ENCODE measurements at regions not wholly inside any gene's neighbourhood (a gene's known extent, or its start where the extent isn't known, plus 50 kb on each side); places are given as distances from the start of the nearest gene placed in this dataset.

- TF ChIP-seq RAD21 (IDR thresholded peaks at IDR 0.05; ENCODE audit: low read depth) = no peak
Observed at GRCh38 chr11:116329354-116330090, 443.3 kb downstream of the BUD13 start.

GRCh38 chr11:116328851-116329250 lies 443.9 kb downstream of the BUD13 start:
- TF ChIP-seq CREB1 (IDR thresholded peaks at IDR 0.05; ENCODE audit: low read depth) = no peak
- TF ChIP-seq RAD21 (IDR thresholded peaks at IDR 0.05; ENCODE audit: low read depth) = no peak
- no peak for TF ChIP-seq REST (IDR thresholded peaks at IDR 0.05; ENCODE audit: low read depth)
- TF ChIP-seq NFIC (IDR thresholded peaks at IDR 0.05) = no peak

GRCh38 chr11:116328391-116328790 lies 444.4 kb downstream of the BUD13 start:
- TF ChIP-seq YY1 (IDR thresholded peaks at IDR 0.05; ENCODE audit: low read depth) = no peak
- no peak for TF ChIP-seq EGR1 (IDR thresholded peaks at IDR 0.05)
- no peak for TF ChIP-seq CREB1 (IDR thresholded peaks at IDR 0.05; ENCODE audit: low read depth)
- no peak for TF ChIP-seq USF1 (IDR thresholded peaks at IDR 0.05)
- TF ChIP-seq FOXM1 (IDR thresholded peaks at IDR 0.05; ENCODE audit: borderline replicate concordance, low read depth) = no peak
- no peak for TF ChIP-seq CEBPB (IDR thresholded peaks at IDR 0.05)
- no peak for TF ChIP-seq ZBTB7A (IDR thresholded peaks at IDR 0.05; ENCODE audit: low read depth)
- TF ChIP-seq TCF12 (IDR thresholded peaks at IDR 0.05; ENCODE audit: low read depth) = no peak
- no peak for TF ChIP-seq REST (IDR thresholded peaks at IDR 0.05; ENCODE audit: low read depth)
- TF ChIP-seq EP300 (IDR thresholded peaks at IDR 0.05; ENCODE audit: borderline replicate concordance) = no peak
- no peak for TF ChIP-seq TEAD4 (IDR thresholded peaks at IDR 0.05)
- no peak for TF ChIP-seq RAD21 (IDR thresholded peaks at IDR 0.05; ENCODE audit: low read depth)

- no peak for TF ChIP-seq CREB1 (IDR thresholded peaks at IDR 0.05; ENCODE audit: low read depth)
- no peak for TF ChIP-seq CEBPB (IDR thresholded peaks at IDR 0.05)
- no peak for TF ChIP-seq USF1 (IDR thresholded peaks at IDR 0.05)
- TF ChIP-seq MAX (IDR thresholded peaks at IDR 0.05) = no peak
- TF ChIP-seq RAD21 (IDR thresholded peaks at IDR 0.05; ENCODE audit: low read depth) = no peak
- TF ChIP-seq NFIC (IDR thresholded peaks at IDR 0.05) = no peak
- TF ChIP-seq FOXM1 (IDR thresholded peaks at IDR 0.05; ENCODE audit: borderline replicate concordance, low read depth) = no peak
- no peak for TF ChIP-seq REST (IDR thresholded peaks at IDR 0.05; ENCODE audit: low read depth)
- no peak for TF ChIP-seq TAF1 (IDR thresholded peaks at IDR 0.05; ENCODE audit: low read depth)
- TF ChIP-seq EP300 (IDR thresholded peaks at IDR 0.05; ENCODE audit: borderline replicate concordance) = no peak
- no peak for TF ChIP-seq TEAD4 (IDR thresholded peaks at IDR 0.05)
- TF ChIP-seq ZBTB7A (IDR thresholded peaks at IDR 0.05; ENCODE audit: low read depth) = no peak
- TF ChIP-seq TCF12 (IDR thresholded peaks at IDR 0.05; ENCODE audit: low read depth) = no peak
- TF ChIP-seq EGR1 (IDR thresholded peaks at IDR 0.05) = no peak
- no peak for TF ChIP-seq YY1 (IDR thresholded peaks at IDR 0.05; ENCODE audit: low read depth)
Observed at GRCh38 chr11:116326146-116326545, 446.6 kb downstream of the BUD13 start.

GRCh38 chr11:116325247-116325646 lies 447.5 kb downstream of the BUD13 start:
- TF ChIP-seq TEAD4 (IDR thresholded peaks at IDR 0.05) (no peak), REST (IDR thresholded peaks at IDR 0.05; ENCODE audit: low read depth) (no peak), CREB1 (IDR thresholded peaks at IDR 0.05; ENCODE audit: low read depth) (no peak), YY1 (IDR thresholded peaks at IDR 0.05; ENCODE audit: low read depth) (no peak), USF1 (IDR thresholded peaks at IDR 0.05) (no peak), CEBPB (IDR thresholded peaks at IDR 0.05) (no peak)

All from Ishikawa (cell line).